ENCODE measurements at regions not wholly inside any gene's neighbourhood (a gene's known extent, or its start where the extent isn't known, plus 50 kb on each side); places are given as distances from the start of the nearest gene placed in this dataset.

- no peak for TF ChIP-seq CTCF (IDR thresholded peaks at IDR 0.05)
- TF ChIP-seq POLR2A (IDR thresholded peaks at IDR 0.05): no peak
Observed at GRCh38 chr4:114296126-114296525, 302.5 kb upstream of the UGT8 start.

All from ovary (tissue), 3 donors.